ENCODE measurements at regions not wholly inside any gene's neighbourhood (a gene's known extent, or its start where the extent isn't known, plus 50 kb on each side); places are given as distances from the start of the nearest gene placed in this dataset.

DNA sequence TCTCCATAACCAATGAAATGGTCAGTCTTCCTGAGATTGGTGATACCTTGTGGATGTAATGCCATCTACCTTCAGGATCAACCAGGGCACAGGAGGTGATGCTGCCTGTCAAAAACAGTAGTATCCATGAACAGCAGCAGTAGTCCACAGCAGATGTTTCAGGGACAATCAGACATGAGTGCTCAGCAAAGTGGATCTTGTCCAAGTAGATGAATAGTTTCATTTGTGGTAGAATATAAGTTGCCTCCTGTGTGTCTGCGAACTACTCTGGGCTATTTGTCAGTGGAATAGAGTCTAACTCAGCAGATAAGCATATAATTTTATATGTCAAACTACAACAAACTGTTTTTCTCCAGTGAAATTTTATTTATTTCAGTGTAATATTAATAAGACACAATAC lies 1860.1 kb upstream of the ACO1 start:
- TF ChIP-seq, protein P1, sequence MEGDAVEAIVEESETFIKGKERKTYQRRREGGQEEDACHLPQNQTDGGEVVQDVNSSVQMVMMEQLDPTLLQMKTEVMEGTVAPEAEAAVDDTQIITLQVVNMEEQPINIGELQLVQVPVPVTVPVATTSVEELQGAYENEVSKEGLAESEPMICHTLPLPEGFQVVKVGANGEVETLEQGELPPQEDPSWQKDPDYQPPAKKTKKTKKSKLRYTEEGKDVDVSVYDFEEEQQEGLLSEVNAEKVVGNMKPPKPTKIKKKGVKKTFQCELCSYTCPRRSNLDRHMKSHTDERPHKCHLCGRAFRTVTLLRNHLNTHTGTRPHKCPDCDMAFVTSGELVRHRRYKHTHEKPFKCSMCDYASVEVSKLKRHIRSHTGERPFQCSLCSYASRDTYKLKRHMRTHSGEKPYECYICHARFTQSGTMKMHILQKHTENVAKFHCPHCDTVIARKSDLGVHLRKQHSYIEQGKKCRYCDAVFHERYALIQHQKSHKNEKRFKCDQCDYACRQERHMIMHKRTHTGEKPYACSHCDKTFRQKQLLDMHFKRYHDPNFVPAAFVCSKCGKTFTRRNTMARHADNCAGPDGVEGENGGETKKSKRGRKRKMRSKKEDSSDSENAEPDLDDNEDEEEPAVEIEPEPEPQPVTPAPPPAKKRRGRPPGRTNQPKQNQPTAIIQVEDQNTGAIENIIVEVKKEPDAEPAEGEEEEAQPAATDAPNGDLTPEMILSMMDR (conservative IDR thresholded peaks at IDR 0.05) = no peak
- no peak for TF ChIP-seq ZFX (IDR thresholded peaks at IDR 0.05)

Measured in C4-2B (cell line).